ENCODE measurements at regions not wholly inside any gene's neighbourhood (a gene's known extent, or its start where the extent isn't known, plus 50 kb on each side); places are given as distances from the start of the nearest gene placed in this dataset.

DNA sequence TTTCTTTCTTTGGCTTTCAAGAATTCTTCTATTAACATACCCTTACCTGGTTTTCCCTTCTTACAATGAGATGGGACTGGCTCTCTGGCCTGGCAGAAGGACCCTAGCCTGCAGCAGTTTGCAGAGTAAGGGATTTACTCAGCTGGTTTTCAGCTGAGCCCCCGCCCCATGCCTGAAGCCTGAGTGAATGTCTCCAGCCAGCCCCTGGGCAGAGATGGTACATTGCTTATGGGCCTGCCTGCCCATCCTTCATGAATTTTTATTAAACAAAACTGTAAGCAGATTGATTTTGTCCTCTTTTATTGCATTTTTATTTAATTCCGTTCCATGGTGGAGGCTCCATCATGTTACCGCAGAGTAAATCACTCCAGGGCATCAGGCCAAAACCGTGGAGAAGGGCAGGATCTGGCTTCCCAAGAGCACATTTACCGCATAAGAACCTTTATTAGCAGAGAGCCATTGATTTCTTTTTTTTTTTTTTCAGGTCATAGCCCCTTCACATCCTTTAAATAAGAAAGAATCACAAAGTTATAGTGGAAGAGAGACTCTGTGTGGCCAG, 316.2 kb downstream of the DHX35 start:
- TF ChIP-seq POLR2A (IDR thresholded peaks at IDR 0.05; ENCODE audit: low read length) (no peak), GATA1 (IDR thresholded peaks at IDR 0.05; ENCODE audit: low read depth, low read length) (no peak)
